ENCODE measurements at regions not wholly inside any gene's neighbourhood (a gene's known extent, or its start where the extent isn't known, plus 50 kb on each side); places are given as distances from the start of the nearest gene placed in this dataset.

DNA sequence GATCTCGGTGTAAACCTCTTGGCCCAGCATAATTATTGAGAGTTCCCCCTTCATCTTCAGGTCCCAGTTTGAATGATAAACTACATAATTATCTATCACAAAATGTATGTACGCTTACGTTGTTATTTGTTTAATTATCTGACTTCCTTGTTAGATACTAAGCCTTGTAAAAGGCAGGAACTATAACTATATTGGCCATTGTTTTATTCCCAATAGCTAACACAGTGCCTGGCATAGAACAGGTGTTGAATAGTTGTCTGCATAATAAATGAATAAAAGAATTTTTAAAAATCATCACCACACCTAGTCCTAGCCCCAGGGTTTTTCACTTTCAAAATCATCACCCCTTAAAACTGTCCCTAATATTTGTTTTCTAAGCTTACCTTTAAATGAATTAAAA, 207.9 kb downstream of the MREG start:
- TF ChIP-seq POLR2A (IDR thresholded peaks at IDR 0.05): no peak
- TF ChIP-seq, protein P1, sequence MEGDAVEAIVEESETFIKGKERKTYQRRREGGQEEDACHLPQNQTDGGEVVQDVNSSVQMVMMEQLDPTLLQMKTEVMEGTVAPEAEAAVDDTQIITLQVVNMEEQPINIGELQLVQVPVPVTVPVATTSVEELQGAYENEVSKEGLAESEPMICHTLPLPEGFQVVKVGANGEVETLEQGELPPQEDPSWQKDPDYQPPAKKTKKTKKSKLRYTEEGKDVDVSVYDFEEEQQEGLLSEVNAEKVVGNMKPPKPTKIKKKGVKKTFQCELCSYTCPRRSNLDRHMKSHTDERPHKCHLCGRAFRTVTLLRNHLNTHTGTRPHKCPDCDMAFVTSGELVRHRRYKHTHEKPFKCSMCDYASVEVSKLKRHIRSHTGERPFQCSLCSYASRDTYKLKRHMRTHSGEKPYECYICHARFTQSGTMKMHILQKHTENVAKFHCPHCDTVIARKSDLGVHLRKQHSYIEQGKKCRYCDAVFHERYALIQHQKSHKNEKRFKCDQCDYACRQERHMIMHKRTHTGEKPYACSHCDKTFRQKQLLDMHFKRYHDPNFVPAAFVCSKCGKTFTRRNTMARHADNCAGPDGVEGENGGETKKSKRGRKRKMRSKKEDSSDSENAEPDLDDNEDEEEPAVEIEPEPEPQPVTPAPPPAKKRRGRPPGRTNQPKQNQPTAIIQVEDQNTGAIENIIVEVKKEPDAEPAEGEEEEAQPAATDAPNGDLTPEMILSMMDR (IDR thresholded peaks at IDR 0.05): no peak
